Spleen (tissue), 11 donors: ENCODE measurements at regions not wholly inside any gene's neighbourhood (a gene's known extent, or its start where the extent isn't known, plus 50 kb on each side); places are given as distances from the start of the nearest gene placed in this dataset.

Source experiments
- DNase-seq: peaks from one replicate; pipeline ENCODE4 v3.0.0-alpha.2; 2020
- H3K27ac ChIP-seq, 8 donors: fragments of 200-600 bp; sonication (generic) in 7 of 8; 1 replicate in 4 of 8; 2 replicates in 4 of 8; pipeline versions ENCODE4 v1.5.0 to v1.8.0; 2016 to 2021; ENCODE audit warnings: inconsistent platforms in 4 of 8, mild to moderate bottlenecking in 4 of 8, moderate library complexity in 1 of 8
- H3K27me3 ChIP-seq, 7 donors: fragments of 200-600 bp; sonication (generic) in 6 of 7; replicated peaks in 1 of 7; 1 replicate in 4 of 7; 2 replicates in 3 of 7; pipeline versions ENCODE4 v1.5.0 to v1.8.0; 2016 to 2021; ENCODE audit warnings: inconsistent platforms in 3 of 7, mild to moderate bottlenecking in 1 of 7
- H3K36me3 ChIP-seq, 6 donors: fragments of 200-600 bp; sonication (generic) in 5 of 6; 1 replicate in 4 of 6; 2 replicates in 2 of 6; pipeline versions ENCODE4 v1.5.0 to v1.8.0; 2016 to 2021; ENCODE audit warnings: inconsistent platforms in 2 of 6
- H3K4me1 ChIP-seq, 6 donors: fragments of 200-600 bp; sonication (generic) in 5 of 6; 1 replicate in 3 of 6; 2 replicates in 3 of 6; pipeline versions ENCODE4 v1.5.0 to v1.8.0; 2016 to 2021; ENCODE audit warnings: inconsistent platforms in 3 of 6
- H3K4me3 ChIP-seq, 8 donors: fragments of 200-600 bp; sonication (generic) in 7 of 8; 1 replicate in 4 of 8; 2 replicates in 4 of 8; pipeline versions ENCODE4 v1.5.0 to v1.8.0; 2016 to 2021; ENCODE audit warnings: inconsistent platforms in 4 of 8, mild to moderate bottlenecking in 4 of 8, moderate library complexity in 2 of 8
- H3K9me3 ChIP-seq, 8 donors: fragments of 200-600 bp; sonication (generic) in 7 of 8; 1 replicate in 4 of 8; 2 replicates in 4 of 8; pipeline versions ENCODE4 v1.5.0 to v1.8.0; 2016 to 2021; ENCODE audit warnings: inconsistent platforms in 4 of 8
- CTCF ChIP-seq, 11 experiments: fragments of 200-600 bp in 7 of 11; fragments of 450-650 bp in 4 of 11; sonication (generic) in 4 of 11; IDR thresholded peaks in 8 of 11; conservative IDR thresholded peaks in 3 of 11; 1 replicate in 7 of 11; 2 replicates in 4 of 11; pipeline versions ENCODE4 v1.4.0 to v1.8.0; 2016 to 2021; ENCODE audit warnings: antibody characterized with exemption in 11 of 11, inconsistent platforms in 4 of 11, mild to moderate bottlenecking in 1 of 11
- POLR2A ChIP-seq, 3 donors: fragments of 450-650 bp; IDR thresholded peaks; one replicate each; pipeline ENCODE4 v1.5.1; 2017; ENCODE audit warnings: antibody characterized with exemption in 3 of 3, mild to moderate bottlenecking in 1 of 3
- POLR2AphosphoS5 ChIP-seq, 3 donors: sonication (generic); formaldehyde crosslinking; IDR thresholded peaks; one replicate each; pipeline ENCODE4 v1.5.1; 2017; ENCODE audit warnings: antibody characterized with exemption in 3 of 3
- WGBS, 5 donors: extraction: QIAGEN DNeasy Blood & Tissue Kit in 3 of 5; methylation state at CpG; one replicate each; pipeline versions ENCODE4 v1.1.5 to v1.1.7; 2013 to 2018; 5-methylcytosine and 5-hydroxymethylcytosine counted together
- intact Hi-C: fragments of 100-400 bp; cut with DNase I; formaldehyde crosslinking; loops from one replicate; pipeline ENCODE4 v1.15.0; 2023; ENCODE audit warnings: low total_unique reads
- donor health status: healthy with polysubstance abuse.
- donor health status: DM: no; HTN: no; CAD: no; lungs with moderate emphysema.
- donor health status: DM: no; HTN: no; CAD: no.
- donor health status: Bipolar disorder and iron deficiency.
- donor health status: healthy.
- donor health status: DM: no; HTN: no; CAD: no.
- donor health status: DM: yes; HTN: yes; CAD: no.

- H3K27ac ChIP-seq: no peak overlapping the region
- intact Hi-C loops: loop anchor here (5.0 kb wide), 1 partner anchor 362 kb away; the partner anchor contains the start of gene PTGER3
- H3K4me1 ChIP-seq: no peaks in the 10 kb centered on the region
- no peak for DNase-seq
- no peaks in the 10 kb centered on the region for H3K36me3 ChIP-seq
- H3K27me3 ChIP-seq: peaks cover 0 to 10% (median 0%) of the 10 kb centered on the region in 7 donors
- no peak for TF ChIP-seq POLR2A (IDR thresholded peaks at IDR 0.05)
- peak in 1 of 3 donors; percentile 60 for TF ChIP-seq POLR2AphosphoS5 (IDR thresholded peaks at IDR 0.05)
- peak; percentile 44 to 83 (median 75) for TF ChIP-seq CTCF (IDR thresholded peaks at IDR 0.05 in 8 of 11, conservative IDR thresholded peaks at IDR 0.05 in 3 of 11)
- WGBS, 5 donors: 70 to 87% (median 75%) methylated on average over 9 to 13 of the region's 13 CpGs
- H3K4me3 ChIP-seq: no peak overlapping the region
- no peaks in the 10 kb centered on the region for H3K9me3 ChIP-seq
These were observed 274.5 kb downstream of the CTH start for GRCh38 chr1:70685300-70686286.

DNA sequence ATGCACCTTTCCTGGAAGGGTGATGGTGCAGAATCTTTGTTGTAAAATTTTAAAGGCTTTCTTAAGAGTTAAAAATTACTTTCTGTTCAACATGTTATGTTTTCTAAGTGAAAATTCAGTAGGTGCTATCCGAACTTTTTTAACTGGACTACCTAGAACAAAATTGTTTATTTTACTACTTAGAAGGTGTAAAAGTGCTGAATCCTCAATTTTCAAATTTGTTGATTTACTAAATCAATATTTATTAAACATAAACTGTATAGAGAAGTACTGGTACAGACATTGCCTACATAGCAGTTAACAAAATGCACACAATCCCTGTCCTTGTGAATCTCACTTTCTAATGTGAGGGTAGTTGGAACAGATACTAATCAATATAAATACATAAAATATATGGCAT lies 277.5 kb downstream of the CTH start:
- intact Hi-C loops: loop anchor here (5.0 kb wide), 1 partner anchor 359 kb away; the partner anchor contains the start of gene PTGER3
- Histone ChIP-seq H3K27ac (no peak overlapping the region), H3K4me3 (no peak overlapping the region), H3K36me3 (no peaks in the 10 kb centered on the region), H3K9me3 (no peaks in the 10 kb centered on the region), H3K4me1 (no peaks in the 10 kb centered on the region), H3K27me3 (peaks cover 0 to 10% (median 0%) of the 10 kb centered on the region in 7 donors)
- DNase-seq: no peak
- no peak for TF ChIP-seq POLR2AphosphoS5 (IDR thresholded peaks at IDR 0.05)
- no peak for TF ChIP-seq POLR2A (IDR thresholded peaks at IDR 0.05)
- no peak for TF ChIP-seq CTCF (IDR thresholded peaks at IDR 0.05 in 8 of 11, conservative IDR thresholded peaks at IDR 0.05 in 3 of 11)
- 74 to 91% (median 75%) methylated on average over 1 of the region's 1 CpG for WGBS, 5 donors

GRCh38 chr1:70706381-70707037 lies 295.4 kb downstream of the CTH start:
- WGBS, 5 donors: 30 to 43% (median 37%) methylated on average over 31 to 33 of the region's 33 CpGs
- Histone ChIP-seq H3K4me1 (no peaks in the 10 kb centered on the region), H3K27ac (no peak overlapping the region), H3K9me3 (peaks cover 0 to 27% (median 6%) of the 10 kb centered on the region in 8 donors), H3K27me3 (peaks cover 0 to 10% (median 0%) of the 10 kb centered on the region in 7 donors), H3K36me3 (no peaks in the 10 kb centered on the region), H3K4me3 (peak overlapping the region in 3 of 8 donors; percentile 16 to 51 (median 27))
- TF ChIP-seq POLR2AphosphoS5 (IDR thresholded peaks at IDR 0.05) (no peak), POLR2A (IDR thresholded peaks at IDR 0.05) (no peak), CTCF (IDR thresholded peaks at IDR 0.05 in 8 of 11, conservative IDR thresholded peaks at IDR 0.05 in 3 of 11) (no peak)
- intact Hi-C loops: no loop called here
- DNase-seq: no peak

DNA sequence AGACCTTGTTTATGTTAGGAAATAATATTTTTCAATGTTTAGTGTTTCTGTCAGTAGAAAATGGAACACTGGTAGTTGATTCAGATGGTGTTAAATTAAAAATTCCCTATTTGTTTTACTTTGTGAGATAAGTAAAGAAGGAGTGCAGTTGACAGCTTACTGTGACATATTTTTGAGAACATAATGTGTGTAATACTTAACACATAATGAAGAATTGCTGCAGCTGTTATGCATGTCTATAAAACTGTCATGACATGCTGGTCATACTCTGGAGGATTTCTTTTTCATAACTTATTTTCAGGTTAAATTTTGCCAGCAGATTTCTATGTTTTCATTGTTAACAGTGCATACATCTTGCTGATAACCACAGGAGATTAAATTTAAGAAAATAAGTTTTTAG lies 296.1 kb downstream of the CTH start:
- intact Hi-C loops: no loop called here
- no peaks in the 10 kb centered on the region for H3K36me3 ChIP-seq
- H3K27me3 ChIP-seq: peaks cover 0 to 10% (median 0%) of the 10 kb centered on the region in 7 donors
- TF ChIP-seq CTCF (IDR thresholded peaks at IDR 0.05 in 8 of 11, conservative IDR thresholded peaks at IDR 0.05 in 3 of 11) (no peak), POLR2AphosphoS5 (IDR thresholded peaks at IDR 0.05) (no peak), POLR2A (IDR thresholded peaks at IDR 0.05) (no peak)
- no peaks in the 10 kb centered on the region for H3K4me1 ChIP-seq
- peaks cover 0 to 27% (median 6%) of the 10 kb centered on the region in 8 donors for H3K9me3 ChIP-seq
- no peak overlapping the region for H3K4me3 ChIP-seq
- no peak overlapping the region for H3K27ac ChIP-seq
- no peak for DNase-seq
